SIG-M5 treated with dmso at 0.1 percent for 504 hours (cell line): ENCODE measurements at regions not wholly inside any gene's neighbourhood (a gene's known extent, or its start where the extent isn't known, plus 50 kb on each side); places are given as distances from the start of the nearest gene placed in this dataset.

Experiments
- DNase-seq: peaks from one replicate; lab custom pipeline; 2025; ENCODE audit not compliant: unreplicated experiment; lab: John Stamatoyannopoulos, UW

DNA sequence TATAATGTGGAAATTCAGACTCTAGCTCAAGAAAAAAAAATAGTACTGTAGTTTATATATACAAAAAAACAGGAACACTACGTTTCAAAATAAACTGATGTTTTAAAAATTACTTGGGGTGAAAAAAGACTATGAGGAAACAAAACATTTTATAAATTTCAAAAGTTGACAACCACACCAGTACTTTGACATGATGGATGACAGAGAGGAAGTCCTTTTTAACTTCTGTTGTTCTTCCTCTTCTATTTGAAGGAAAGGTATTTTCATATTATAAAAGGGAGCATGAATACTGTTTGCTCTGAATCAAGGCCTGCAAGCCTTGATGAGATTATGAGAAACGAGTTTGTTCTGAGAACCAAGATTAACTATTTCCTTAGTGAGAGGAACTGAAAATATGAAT lies 456.9 kb downstream of the TAF11L14 start:
- DNase-seq: no peak

DNA sequence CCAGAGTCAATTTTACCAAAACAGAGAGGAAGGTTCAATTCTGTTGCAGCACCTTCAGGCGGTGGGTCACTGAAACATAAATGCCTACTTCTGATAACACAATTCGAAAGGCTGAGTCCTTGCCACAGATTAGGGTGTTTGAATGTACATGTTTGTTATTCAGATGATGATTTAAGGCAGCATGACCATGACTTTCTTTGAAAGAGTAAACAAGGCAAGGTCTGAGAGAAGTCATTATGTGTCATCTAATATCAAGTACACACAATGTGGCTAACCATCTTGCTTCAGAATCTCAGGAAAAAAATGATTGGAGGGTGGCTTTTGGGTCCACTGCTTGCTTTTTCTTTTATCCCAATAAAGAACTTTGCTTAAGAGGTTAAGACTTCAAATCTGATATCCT lies 457.5 kb downstream of the TAF11L14 start:
- no peak for DNase-seq

DNA sequence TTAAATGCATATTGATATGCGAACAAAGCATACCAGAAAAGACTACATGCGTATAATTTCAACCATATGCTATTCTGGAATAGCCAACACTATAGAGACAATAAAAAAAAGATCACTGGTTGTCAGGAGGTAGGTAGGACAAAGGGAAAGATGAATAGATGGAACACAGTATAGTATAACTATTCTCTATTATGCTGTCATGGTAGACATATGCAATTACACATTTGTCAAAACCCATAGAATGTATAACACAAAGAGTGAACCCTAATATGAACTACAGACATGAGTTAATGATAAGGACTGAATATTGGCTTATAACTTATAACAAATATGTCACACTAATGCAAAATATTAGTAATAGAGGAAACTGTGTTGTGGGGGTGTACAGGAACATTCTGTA lies 460.8 kb downstream of the TAF11L14 start:
- no peak for DNase-seq

DNA sequence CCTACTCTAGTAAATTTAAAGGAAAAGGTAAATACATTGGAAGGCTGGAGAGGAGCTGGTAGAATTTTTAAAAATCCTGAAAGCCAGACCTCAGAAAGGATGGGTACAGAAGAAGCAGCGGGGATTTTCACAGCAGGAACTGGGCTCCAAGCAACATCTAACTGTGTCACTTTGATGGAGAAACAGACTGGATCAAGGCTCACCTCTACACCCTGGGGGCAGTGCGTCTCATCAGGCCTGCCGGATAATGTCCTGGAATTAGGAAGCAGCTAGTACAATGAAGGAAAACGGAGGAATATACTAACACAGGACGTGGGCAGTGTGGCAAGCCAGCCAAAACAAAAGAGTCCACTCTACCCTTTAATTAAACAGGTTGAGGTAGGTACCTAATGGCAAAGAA lies 463.6 kb downstream of the TAF11L14 start:
- DNase-seq: no peak

DNA sequence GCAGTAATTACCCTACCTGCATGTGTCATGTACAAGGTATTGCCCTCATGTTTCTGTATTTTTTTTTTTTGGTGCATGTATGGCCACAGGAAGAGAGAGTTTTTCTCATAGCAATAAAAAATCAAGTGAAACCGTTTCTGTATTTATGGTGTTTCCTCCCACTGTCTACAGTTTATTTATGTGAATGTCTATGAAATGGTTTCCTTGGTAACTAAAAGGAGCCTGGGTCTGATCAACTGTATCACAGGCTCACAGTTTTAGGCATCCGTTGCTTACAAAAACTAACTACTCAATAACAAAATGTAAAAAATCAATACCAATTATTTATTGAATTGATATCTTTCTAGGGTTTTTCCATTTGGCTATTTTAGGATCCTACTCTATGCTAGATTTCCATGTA lies 464.4 kb downstream of the TAF11L14 start:
- no peak for DNase-seq

DNA sequence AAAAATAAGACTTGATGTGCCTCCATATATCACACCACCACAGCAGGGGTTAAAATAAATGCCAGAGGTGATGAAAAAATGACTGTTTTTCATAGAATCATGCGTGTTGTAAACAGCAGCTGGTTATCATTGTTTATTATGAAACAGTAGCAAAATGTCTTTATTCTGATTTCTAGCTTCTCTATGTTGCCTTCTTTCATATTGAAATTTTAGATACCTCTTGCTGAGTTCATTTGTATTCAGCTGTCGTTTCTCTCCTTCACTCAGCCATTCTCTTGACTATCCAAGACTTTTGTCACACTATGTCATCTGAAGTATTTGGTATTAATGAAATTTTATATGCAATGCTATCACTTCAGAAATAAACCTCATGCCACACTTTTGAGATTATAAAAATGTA lies 465.0 kb downstream of the TAF11L14 start:
- DNase-seq: no peak

DNA sequence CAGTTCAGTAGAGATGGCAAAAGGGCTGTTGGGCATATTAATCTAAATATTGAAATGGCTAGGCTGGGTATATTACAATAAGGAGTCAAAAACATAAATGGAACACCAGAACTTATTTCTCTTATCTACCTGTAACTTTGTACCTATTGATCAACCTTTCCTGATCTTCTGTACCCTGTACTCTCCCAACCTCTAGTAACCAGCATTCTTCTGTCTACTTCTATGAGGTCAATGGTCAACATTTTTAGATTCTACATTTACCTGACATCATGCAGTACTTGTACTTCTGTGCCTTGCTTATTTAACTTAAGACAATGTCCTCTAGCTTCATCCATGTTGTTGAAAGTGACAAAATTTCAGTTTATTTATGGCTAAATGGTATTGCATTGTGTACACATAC lies 467.3 kb downstream of the TAF11L14 start:
- DNase-seq: no peak

DNA sequence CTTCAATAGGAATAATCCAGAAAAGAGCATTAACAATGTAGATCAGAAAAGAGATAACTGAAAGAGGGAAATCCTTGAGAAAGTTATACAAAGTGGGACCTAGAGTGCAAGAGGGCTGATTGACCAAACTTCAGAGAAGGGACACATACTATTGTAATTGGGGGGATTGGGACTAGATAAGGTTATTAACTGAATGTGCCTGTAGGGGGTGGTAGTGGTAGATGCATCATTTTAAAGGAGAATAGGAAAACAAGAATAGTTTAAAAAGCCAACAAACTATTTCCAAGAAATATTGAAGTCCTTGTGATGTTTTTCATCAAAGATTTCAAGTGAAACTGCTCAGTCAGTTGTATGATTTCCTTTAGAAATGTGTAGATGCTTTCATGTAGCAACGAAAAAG lies 468.5 kb downstream of the TAF11L14 start:
- DNase-seq: no peak

DNA sequence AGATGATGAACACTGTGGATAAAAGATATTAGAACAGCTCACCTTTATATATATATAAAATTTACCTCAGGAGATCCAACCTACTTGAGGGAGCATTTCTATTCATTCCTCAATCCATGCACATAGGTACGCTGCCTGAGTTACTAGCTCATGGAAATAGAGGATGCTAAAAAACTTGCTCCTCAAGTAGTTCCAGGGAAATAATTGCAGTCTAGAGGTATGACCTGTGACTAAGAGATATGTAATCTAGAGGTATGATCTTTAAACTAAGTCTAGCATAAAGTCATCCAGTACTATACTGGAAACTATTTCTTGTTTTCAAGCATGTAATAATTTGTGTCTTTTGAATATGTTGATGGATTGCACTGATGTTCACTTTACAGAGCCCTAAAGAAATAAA lies 471.2 kb downstream of the TAF11L14 start:
- DNase-seq: peak; percentile 47

DNA sequence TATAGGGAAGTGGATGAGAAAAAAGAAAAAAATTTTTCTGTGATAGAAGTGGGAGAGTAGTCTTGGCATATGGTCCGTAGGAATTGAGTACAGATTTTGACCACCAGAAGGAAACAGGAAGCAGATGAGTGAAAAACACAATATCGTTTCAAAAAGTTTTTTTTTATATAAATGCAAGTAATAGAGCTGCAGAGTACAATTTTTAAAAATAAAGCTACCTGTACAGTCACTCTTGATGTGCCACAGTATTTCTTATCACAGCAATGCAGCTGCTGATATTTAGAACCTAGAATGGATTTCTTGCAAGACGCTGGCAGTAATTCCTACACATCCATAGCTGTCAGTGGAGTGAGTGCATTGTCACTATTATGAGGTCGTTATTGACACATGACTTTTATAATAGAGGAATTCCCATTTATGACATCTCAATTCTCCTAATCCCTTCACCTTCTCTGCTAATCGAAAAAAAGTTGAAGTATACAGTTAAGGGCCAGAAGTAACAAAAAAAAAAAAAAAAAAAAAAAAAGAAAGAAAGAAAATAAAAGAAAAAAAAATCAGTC lies 477.7 kb downstream of the TAF11L14 start:
- DNase-seq: no peak

DNA sequence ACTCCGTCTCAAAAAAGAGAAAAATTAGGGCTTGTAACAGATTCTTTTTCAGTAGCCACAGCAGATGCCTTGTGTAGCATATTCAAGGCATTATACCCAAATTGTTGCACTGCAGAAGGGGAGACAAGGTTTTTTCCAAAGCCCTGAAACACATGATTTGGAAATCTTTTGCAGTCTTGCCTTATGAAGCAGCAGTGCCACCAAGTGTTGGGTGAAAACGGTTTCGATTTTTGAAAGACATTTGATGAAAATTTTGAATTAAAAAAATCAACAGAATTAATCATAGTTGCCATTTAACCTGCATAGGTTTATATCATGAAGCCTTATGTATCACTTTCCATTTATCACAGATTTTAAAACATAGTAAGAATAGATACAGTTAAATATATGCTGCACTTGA lies 479.5 kb downstream of the TAF11L14 start:
- DNase-seq: peak; percentile 37

DNA sequence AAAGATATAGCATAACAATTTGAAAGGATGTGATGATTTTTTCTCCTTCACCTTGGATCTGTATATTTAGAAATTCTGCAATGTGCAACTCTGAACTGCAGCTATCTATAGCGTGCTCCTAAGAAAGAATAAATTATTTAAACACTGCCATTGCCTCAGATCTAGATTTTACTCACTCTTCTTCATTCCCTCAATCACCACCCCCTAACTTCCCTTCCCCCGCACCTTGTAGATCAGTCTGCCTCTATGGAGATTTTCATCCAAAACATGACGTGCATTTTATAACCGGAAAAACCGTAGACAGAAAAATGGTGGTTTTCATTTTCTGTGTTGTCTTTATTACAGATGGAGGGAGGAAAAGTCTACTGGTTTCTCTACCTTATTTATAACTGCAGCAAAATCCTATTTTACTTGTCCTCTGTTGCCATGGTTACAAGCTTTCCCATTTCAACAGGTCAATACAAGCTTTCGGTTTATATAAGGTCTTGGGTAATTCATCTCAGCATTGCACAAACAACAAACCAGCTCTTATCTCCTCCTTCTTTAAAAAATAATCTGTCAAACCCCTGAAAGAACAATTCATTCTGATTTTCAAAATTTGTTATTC lies 480.0 kb downstream of the TAF11L14 start:
- peak; percentile 7 for DNase-seq

DNA sequence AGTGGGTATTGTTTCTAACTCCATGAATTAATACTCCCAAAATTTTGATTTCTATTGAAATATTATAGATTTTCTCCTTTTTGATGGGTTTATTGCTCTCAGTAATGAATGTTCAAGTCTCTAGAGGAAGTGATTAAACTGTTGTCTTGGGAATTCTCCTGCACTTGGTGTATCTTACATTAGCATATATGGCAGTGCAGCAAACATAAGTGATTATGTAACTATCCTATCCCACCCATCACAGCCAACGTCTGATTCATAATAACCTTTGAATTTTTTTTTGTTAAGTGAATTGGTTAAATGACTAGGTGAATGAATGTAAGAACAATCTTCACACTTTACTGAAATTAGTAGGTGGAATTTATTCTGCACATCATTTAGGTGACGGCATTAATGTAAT lies 483.7 kb downstream of the TAF11L14 start:
- no peak for DNase-seq

DNA sequence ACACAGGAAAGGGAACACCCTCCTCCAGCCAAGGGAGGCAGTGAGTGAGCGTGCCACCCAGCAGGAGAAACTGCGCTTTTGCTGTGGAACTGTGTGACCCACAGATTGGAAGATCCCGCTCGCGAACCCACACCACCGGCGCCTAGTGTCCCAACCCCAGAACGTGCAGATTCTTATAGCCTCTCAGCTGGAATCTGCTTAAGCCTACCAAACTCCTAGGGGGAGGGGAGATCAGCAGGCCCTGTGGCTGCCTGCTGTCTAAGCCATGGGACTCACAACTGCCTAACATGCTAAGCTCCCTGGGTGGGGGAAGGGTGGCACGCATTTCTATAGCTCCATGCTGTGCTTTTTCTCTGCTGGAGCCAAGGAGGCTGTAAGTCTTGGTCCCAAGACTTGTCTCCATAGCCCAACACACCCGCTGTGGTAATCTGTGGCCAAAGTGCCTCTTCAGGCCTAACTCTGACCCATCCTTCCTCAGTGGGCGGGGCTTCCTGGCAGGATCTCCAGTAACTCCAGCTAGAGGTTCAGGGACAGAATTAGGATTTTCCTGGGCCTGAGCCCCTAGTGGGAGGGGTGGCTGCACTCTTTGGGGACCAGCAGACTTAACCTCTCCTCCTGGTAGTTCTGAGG lies 485.0 kb downstream of the TAF11L14 start:
- no peak for DNase-seq

DNA sequence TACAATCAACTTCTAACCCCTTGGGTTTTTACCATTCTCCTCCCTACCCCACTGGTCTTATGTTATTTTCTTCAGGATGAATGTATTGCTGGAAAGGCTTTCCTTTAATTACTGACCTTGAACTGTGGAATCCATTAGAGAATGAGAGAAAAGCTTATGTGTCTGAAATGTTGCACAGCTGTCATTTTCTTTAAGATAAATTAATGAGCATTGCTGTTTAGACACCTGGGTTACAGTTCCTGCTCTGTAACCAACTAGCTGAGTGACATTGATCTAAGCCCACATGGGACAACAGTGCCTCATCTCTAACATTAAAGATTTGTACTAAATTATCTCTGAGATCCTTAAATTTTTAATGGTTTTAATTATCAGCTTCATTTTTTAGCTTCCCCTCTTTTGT lies 507.0 kb downstream of the TAF11L14 start:
- no peak for DNase-seq

DNA sequence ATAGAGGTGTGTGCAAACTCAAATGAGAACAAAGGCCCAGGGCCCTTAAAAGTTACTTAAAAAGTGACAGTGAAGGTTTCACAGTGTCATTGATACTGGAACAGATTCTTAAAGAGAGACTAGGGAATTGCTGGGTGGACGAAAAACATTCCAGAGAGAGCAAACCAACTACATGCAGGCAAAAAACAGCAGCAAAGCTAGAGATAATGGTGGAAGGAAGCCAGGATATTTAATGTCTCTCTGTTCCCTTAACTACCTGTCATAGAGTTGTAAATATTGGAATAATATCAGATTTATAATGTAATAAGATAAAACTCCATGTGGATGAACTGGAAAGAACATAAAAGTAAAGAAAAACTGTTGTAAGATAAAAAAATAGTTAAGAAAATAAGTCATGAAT lies 508.6 kb downstream of the TAF11L14 start:
- DNase-seq: no peak

DNA sequence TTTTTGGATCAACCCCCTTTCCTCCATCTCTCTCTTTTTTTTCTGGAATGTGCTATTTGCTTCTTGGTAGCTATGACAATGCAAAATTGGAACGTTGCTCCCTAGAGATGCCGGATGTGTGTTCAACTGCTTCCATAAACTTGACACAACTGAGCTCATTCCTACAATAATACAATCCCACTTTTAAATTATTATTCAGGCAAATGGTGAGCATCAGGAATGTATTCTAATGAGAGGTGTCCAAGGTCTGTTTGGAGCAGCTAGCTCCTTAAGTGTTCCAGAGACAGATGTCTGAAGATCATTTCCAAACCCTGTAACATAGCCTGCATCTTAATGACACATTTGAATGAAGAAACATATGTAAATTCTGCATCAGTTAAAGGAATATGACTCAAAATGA lies 518.4 kb downstream of the TAF11L14 start:
- DNase-seq: no peak

DNA sequence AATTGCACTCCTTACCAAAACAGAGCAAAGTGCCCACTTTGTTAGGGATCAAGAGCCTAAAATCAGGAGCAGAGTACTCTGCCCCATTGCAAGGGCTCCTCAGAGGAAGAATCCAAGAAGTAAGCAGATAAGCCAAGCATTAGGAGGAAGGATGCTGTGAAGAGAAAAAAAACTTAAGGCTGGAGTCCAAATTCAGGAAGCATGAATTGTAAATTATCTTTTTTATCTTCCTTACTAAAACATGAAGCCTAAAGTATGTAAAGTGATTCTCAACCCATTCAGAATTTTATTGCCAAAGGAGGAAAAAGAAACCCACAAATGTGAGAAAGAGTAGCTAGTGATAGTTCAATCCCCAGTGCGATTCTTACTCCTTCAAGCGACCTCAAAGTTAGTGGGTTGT lies 523.9 kb downstream of the TAF11L14 start:
- DNase-seq: no peak

DNA sequence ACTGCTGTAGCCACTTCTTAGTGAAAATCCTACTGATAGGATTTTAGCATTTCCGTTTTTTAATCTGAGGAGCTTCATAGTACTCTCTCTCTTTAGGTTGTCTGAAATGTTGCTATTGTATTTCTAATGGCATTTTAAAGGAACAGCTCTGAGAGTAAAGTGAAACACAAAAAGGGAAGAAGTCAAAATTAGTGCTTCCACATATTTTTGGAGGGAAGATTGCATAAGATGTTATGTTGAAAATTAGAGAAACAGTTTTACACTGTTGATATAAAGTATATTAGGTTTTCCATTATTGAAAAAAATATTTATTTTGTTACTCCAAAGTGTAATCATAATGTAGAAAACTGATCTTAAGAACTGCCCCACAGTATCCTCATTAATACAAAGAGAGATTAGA lies 525.1 kb downstream of the TAF11L14 start:
- peak; percentile 94 for DNase-seq

DNA sequence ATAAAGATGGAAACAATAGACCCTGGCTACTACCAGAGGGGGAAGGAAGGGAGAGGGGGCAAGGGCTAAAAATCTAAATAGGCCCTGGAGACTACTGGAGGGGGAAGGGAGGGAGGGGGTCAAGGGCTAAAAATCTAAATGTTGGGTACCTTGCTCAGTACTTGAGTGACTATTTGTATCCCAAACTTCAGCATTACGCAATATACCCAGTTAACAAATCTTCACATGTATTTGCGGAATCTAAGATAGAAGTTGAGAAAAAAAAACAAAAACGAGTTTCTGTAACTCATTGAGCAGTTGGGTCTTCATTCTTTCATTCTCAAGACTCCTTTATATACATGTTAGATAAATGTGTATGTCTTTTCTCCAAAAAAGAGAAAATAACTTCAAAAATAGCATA lies 537.4 kb downstream of the TAF11L14 start:
- DNase-seq: no peak

DNA sequence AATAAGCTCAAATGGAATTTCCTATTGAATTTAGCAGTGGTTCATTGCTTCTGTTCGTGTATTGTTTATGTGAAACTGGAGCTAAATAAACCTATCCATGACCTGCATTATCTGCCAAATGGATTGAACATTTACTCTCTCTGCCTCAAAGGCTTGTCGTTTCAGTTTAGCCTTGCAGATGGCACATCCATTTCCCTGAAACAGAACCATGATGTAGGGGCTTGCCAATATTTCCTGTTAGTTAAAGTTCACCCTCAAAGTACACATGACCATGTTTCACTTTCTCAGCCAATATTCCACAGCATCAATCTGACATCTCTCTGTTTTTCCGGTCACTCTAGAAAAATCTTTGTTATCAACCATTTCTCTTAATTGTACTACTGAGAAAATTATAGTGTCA lies 545.3 kb downstream of the TAF11L14 start:
- DNase-seq: no peak

DNA sequence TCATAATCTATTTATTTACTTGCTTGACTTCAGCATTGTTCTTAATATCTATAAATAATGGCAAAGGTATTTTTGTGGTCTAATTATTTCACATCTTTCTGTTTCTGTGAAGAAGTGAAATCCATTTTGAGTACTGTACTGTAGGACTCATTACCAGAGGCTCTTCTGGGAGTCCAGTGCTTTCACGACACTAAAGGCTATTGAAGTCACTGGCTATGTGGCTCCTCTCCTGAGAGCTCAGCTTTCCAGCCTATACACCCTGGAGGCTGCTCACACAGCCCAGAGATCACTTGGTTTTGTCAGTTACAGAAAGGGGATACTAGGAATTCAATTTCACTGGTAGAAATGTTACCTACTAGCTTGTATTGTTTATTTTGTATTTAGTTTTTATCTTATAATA lies 547.3 kb downstream of the TAF11L14 start:
- no peak for DNase-seq

DNA sequence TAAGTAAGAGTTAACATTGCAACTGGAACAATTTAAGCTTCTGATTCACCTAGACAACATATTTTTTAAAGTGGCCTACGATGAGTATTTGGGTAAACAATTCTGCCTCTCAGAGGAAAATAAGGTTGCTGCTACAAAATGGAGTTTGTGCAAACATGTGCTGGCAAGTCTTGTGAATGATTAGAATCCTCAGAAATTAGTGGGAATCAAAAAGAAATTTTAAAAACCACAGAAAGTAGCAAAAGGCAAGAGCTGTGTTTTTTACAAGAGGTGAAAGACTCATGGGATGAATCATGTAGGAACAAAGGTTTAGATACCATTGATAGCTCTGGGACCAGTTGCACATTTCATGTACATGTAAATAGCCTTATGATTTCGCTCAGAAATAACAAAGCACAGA lies 561.6 kb downstream of the TAF11L14 start:
- DNase-seq: no peak
